HG03139 (cell line): ENCODE measurements at regions not wholly inside any gene's neighbourhood (a gene's known extent, or its start where the extent isn't known, plus 50 kb on each side); places are given as distances from the start of the nearest gene placed in this dataset.

Experiments
- ATAC-seq: cut with Tn5 transposase; IDR thresholded peaks from one replicate; pipeline ENCODE4 v1.9.1; 2021; ENCODE audit not compliant: unreplicated experiment

DNA sequence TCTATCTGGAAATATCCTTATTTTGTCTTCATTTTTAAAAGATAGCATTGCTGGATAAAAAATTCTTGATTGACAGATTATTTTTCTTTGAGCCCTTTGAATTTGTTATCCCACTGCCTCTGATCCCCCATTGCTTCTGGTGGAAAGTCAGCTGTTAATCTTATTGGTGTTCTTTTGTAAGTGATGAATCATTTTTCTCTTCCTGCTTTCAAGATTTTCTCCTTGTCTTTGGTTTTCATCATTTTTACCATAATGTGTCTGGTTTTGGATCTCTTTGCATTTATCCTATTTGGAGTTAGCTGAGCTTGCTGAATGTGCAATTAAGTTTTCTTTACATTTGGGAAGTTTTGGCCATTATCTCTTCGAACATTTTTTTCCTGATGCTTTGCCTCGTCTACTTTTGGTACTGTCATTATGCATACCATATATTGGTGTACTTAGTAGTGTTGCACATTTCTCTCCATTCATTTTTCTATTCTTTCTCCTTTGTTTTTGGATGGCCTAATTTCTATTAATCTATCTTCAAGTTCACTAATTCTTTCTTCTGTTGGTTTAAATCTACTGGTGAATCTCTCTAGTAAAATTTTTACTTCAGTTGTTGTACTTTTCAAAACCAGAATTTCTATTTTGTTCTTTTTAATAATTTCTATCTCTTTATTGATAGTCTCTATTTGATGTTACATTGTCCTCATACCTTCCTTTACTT lies 440.0 kb upstream of the PROK2 start:
- ATAC-seq: no peak

DNA sequence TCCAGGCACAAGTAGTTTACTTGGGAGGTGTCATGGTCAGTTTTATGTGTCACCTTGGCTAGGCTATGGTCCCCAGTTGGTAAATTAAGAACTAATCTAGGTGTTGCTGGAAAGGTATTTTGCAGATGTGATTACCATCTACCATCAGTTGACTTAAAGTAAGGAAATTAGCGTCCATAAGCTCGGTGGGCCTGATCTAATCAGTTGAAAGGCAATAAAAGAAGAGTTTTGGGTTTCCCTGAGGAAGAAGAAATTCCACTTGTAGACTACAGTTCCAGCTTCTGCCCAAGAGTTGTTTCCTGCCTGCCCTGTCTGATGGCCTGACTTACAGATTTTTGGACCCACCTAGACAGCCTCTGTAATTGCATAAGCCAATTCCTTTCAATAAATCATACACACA lies 438.7 kb upstream of the PROK2 start:
- no peak for ATAC-seq

DNA sequence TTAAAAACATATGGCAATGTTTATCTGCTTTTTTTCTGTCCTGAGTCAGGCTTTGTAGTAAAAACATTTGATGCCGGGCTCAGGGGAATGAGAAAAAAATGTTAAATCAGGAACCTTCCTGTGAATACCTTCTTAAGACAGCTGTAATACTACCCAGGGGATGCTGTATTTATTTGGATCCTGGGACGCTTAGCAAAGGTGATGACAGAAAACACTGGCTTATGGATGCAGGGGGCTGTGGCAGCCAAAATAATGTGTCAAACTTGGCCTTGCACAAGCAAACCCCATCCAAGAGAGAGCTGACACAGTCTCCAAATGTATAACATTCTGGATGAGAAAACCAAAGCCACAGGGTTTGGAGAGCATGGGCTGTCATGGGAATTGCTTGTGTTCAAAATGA lies 438.2 kb upstream of the PROK2 start:
- ATAC-seq: no peak

DNA sequence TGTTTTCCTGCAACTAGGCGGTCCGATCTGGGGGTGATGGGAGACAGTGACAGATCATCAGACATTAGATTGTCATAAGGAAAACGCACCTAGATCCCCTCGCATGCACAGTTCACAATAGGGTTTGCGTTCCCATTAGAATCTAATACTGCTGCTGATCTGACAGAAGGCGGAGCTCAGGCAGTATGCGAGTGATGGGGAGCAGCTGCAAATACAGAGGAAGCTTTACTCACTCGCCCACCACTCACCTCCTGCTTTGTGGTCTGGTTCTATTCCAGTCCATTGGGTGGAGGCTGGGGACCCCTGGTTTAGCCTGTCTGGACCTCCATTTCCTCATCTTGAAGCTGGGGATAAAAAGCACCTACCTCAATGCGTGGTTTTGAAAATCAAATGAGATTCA lies 437.5 kb upstream of the PROK2 start:
- no peak for ATAC-seq

DNA sequence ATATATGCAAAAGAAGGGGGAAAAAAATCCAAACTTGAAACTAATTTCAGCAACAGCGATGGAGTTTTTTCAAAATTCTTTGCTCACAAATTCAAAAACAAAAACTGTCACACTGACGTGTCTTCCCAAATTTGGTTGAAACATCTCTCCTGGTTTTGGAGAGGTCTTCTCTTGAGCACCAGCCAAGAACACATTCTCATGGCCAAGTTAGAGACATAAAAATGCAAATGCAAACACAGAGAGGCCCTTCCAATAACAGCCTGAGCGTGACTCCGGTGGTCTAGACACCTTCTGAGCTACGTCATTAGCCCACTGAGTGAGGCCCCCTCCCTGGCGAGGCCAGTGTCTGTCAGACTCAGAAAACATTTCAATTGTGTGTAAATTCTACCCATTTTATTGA lies 436.0 kb upstream of the PROK2 start:
- no peak for ATAC-seq

DNA sequence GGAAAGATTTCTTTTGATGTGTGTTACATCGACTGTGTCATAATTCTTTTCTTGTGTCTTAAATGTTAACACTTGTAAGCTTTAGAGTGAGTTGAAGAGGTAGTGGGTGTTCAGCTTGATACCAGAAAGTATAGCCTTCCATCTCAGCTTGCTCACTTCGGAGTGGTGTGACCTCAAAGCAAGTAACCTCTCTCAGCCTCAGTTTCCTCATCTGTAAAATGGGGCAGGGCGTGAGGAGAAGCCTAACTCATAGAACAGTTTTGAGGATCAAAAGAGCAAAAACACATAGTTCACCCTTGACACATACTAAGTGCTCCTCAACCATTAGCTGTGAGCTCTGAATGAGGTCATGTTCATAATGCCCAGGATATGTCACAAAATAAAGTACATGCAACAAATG lies 434.8 kb upstream of the PROK2 start:
- no peak for ATAC-seq

DNA sequence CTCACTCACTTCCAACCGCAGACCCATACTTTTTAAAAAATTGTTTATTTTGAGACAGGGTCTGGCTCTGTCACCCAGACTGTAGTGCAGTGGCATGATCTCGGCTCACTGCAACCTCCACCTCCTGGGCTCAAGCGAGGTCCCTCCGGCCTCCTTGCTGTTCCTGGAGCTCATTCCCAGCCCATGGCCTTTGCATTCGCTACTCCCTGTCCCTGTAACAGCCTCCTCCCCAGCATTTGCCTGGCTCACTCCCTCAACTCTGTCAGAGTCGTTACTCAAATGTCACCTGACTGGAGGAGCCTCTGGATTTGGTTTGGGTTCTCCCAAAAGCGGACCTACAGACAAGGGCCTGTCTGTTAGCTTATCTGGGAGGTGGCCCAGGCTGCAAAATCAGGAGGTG lies 432.6 kb upstream of the PROK2 start:
- ATAC-seq: no peak

DNA sequence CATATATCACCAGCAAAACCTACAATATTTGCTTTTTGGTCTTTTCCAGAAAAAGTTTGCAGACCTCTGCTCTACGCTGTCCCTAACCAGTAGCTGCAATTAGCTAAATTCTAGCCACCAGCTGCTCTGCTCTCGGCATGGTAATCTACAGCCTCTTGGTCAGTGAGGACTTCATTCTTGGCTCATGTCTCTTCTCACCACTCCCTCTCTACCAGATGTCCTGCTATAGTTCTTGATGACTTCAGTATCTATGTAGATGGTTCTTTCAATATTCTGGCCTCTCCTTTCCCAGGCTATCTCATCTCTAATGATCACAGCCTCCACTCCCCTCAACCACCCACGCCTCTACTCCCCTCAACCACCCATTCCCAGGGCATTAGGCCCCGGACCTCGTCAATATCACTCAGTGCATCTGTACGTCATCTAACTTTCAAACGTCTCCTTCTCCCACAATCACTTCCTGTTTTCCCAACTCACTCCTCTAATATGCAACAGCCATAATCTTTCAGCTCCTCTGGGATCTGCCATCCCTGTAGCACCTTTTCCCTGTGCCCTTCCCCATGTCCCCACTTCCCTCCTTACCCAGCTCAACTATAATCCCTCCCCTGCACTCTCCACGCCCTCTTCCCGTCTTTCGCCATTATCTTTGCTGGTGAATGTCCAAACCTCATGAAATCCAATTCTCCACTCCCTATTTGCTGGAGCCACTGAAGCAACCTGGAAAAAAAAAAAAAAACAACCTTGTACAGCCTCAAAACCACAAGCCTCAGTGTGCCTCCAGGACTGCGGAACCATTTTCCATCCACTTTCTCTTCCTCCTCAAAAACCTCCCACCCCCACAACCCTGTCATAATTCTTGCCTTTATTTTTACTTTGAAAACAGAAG lies 429.4 kb upstream of the PROK2 start:
- ATAC-seq: no peak

DNA sequence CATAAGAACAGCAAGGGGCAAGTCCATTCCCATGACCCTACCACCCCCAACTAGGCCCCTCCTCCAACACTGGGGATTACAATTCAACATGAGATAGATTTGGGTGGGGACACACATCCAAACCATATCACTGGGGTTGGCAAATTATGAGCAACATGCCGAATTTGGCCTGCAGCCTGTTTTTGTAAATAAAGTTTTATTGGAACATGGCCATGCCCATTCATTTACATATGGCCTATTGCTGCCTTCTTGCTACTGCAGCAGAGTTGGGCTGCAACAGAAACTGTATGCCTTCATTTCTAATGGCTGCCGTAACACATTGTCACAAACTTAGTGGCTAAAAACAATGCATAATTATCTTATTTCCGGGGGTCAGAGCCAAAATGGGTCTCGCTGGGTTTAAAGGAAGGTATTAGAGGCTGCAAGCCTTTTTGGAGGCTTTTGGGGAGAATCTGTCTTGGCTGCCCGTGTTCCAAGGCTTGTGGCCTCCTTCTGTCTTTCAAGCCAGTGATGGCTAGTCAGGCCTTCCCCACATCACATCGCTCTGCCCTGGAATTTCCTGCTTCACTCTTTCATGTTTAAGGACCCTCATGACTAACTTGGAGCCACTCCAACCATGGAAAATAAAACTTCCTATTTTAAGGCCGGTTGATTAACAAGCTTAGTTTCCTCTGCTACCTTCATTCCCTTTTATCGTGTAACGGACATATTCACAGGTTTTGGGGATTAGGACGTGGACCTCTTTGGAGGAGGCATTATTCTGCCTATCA lies 428.5 kb upstream of the PROK2 start:
- no peak for ATAC-seq

DNA sequence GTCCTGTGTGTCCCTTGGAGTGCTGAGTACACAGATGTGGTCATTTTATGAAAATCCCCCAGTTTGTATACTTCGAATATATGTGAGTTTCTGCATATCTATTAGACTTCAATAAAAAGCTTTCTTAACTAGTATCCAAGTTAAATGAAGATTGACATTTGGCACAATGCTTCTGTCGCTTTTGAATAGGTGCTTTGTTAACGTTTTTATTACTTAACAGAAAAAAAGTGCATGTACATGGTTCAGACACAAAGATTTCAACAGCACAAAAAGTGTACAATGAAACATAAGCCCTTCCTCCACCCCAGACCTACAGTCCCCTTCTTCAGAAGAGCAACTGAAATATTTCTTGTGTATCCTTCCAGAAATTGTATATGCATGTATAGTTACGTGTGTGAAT lies 427.4 kb upstream of the PROK2 start:
- no peak for ATAC-seq

DNA sequence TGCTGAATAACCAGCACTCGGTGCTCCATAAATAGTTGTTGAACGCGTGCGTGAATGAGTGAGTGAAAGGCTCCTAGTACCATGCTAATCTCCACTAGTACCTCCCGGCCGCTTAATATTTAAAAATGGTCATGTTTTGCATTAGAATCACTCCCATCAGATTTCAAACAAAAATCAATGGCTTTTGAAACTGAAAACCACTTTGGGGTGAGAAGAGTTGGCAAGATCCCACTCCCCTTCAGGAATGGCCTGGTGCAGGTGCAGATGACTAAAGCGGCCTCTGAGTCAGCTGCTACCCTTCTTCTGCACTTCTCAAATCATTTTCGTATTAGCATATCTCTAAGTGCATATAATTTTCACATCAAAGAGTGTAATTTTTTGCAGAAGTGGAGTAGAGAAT lies 425.3 kb upstream of the PROK2 start:
- no peak for ATAC-seq

DNA sequence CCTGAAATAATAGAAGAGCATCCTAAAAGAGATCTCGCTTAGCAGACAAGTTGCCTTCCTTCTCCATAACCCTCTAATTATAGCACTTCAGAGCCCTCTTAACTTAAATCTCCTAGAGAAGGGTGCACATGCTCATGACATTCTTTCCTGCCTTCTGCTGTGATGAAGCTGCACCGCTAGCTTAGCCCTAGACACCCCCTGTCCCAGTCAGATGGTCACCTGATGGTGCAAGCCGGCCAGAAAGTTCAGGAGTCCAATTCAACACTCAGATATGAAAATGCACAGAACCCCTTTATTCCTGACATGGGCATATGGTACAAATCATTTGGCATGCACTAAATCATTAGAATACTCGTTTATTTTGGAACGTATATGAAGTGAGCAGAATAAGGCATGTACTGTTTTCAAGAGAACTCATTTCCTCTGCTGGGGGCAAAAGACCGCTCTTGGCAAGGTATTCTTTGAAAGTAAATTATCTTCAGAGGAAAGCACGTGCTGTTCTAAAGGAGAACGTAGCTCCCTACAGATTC lies 420.4 kb upstream of the PROK2 start:
- no peak for ATAC-seq

DNA sequence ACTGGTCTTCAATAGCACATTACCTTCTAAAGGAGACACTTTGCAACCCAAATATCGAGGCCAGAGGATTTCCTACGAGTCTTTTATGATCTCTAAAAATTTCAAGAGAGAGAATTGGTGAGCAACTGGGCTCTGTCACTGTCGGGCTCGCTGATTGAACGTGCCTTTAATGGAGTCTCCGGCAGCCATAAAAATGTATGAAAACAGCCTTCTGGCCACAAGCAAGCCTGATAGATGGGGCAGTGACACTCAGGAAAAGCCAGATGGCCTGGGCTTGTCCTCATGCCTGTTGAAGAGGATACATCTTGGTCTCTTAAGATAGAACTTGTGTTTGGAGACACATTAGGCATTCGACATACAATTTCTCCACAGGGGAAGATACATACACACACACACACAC lies 419.5 kb upstream of the PROK2 start:
- ATAC-seq: no peak

DNA sequence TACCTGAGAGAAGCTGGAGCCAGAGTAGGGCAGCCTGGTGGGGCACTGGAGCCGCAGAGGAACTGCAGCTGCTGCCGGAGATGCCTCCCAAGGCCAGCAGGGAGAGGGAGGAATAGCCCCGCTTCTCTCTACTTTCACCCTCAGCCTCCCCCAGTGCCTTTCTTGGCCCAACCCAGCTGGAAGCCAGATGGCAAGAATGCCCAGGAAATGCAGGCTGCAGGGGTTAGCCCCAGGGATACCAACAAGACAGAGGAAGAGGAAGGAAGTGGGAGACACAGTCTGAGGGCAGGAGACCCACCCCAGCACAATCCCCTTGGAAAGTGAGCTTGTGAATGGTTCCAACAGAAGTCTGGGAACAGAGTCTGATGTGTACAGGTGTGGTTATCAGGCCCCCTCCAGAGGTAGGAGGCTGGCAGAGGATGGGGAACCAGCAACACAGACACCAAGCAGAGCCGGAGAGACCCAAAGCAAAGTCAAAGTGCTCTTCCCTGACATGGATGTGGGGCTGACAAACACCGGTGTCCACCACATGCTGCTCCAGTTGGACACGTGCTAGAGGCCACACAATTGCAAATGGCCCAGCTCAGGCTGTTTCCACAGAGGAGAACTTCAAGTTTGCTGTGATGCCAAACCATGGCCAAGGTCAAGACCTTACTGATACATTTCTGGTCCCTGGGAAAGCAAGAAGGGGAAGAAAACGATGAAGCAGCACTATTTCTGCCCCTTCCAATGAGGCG lies 418.8 kb upstream of the PROK2 start:
- no peak for ATAC-seq

DNA sequence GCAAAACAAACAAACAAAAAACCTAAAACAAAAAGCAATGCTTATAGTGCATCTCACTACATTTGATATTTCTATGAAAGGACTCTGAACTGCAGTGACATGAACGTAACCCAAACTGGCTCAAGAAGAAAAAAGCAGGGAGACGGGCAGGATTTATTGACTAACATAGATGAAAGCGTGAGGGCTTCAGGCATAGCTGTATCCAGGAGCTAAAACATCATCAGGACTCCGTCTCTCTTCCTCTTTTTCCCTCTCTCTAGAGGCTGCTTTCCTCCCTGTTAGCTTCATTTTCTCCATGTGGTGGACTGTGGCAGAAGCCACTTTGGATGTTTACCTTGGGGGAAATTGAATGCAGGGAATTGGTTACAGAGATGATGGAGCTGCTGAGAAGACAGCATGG lies 418.2 kb upstream of the PROK2 start:
- ATAC-seq: no peak

DNA sequence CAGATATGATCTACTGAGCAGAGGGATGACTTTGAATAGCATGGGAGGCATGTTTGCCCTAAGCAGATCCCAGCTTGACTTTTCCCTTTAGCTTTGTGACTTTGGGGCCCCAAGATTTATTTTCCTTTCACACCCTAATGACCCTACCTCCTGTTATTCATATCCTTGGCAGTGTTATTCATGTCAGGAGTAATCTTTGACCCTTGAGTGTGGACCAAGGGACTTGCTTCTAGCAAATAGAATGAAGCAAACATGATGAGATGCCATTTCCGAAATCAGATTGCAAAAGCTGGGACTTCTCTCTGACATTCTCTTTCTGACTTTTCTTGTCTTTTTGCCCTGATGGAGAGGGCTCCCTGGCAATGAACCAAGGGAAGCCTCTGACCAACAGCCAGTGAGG lies 415.4 kb upstream of the PROK2 start:
- no peak for ATAC-seq

DNA sequence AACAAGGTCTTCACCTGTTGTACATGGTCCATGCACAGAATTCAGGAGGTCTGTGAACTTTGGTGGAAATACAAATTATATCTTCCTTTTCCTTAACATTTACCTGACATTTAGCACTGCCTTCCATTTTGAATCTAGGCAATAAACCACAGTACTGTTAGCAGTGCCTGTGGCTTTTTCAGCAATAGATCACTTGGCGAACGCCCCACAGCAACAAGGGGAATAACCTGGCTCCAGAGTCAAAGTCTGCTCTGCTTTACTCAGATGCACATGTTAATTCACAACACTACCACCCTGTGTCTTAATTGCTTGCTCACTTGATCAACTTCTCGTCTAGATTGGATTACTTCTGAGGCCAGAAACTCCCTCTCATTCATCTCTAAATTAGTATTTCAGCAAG lies 414.6 kb upstream of the PROK2 start:
- no peak for ATAC-seq

DNA sequence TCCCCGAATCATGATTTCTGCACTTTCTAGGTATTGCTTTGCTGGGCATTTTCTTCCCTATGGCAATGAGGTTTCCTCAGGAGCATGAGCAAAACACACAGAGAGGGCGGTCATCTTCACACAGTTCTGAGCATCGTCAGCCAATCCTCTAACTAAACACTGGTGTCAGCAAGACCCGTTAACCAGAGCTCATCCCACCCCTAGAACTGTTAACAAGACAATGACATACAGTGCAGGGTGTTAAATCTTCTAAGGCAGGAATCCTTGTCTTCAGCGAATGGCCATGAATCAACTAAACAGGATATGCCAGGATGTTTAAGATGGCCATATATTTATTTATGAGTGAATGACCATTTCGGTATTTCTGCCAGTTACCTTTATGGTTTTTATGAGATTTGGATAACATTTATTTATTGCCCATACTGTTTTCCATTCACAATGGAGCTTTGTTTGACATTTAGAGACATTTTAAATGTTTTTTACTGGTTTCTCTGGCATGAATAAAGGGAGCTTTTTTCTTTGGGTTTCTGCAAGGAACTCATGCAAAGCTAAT lies 411.5 kb upstream of the PROK2 start:
- no peak for ATAC-seq

DNA sequence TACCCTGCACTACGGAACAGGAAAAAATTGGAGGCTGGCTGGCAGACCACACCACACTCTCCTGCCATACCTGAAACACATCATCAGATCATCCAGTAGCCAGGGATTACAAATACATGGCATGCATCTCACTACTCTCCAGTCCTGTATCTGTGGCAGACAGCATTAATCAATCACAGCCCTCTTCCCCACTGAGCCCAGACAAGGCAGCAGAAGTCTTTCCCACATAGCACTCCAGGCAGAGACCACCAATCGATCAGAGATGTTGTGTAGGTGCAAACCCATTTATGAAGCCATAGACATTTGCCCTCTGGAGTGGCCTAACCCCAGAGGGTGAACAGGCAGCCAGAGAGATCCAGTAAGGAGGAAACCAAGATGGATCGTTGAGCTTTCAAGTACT lies 410.9 kb upstream of the PROK2 start:
- ATAC-seq: no peak

DNA sequence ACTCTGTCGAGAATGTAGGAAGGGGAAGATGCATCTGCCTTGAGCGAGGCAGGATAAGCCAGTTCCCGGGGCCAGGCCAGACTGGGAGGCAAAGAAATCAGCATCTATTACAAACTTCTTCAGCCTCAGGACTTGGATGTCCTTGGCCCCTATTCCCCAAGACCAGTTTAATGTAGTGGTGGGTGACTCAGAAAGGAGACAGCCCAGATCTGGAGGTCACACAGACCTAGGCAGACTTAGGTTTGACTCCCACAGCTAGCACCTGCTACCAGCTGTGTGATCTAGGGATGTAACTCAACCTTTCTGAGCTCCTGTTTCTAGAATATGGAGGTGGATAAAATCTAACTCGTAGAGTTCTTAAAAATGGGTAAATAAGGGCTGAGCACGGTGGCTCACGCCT lies 409.5 kb upstream of the PROK2 start:
- ATAC-seq: no peak
